ENCODE measurements at regions not wholly inside any gene's neighbourhood (a gene's known extent, or its start where the extent isn't known, plus 50 kb on each side); places are given as distances from the start of the nearest gene placed in this dataset. TPM values are rescaled to one million over a fixed set of nuclear protein-coding genes. Genes with fewer than 3 reads are reported as not detected.

DNA sequence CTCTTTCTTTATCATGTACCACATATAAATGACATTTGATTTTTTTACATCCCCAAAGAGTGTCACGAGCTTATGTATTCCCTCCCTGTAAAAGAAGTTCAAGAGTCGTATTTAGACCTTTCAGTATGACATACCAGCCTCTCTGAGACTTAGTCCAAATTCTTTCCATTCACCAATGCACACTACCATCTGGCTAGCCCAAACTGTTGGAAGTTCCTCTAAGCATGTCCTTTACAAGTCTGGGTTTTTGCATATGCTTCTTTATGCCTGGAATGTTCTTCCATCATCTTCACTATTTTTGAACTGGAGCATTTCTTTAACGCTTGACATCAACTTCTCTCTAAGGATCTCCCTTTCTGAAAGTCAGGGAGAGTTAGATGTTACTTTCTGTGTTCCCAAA is 68.5 kb upstream of the RGS6 start:
- H3K4me1 ChIP-seq (ENCODE audit: insufficient read depth): no peaks in the 10 kb centered on the region
- DNase-seq (ENCODE audit: extremely low spot score): no peak
- no peak overlapping the region for H3K27ac ChIP-seq (ENCODE audit: low read depth)
- no peak overlapping the region for H3K4me3 ChIP-seq (ENCODE audit: low read depth, low read length)
- 69% methylated on average over 3 of the region's 3 CpGs for WGBS
- H3K36me3 ChIP-seq (ENCODE audit: insufficient read depth): no peaks in the 10 kb centered on the region

Small RNA genes in the stretch of these regions (small RNA-seq; reads per million reads assigned to genes)
- gene RN7SL683P (not detected), gene SNORD56B (not detected)
